ENCODE measurements at regions not wholly inside any gene's neighbourhood (a gene's known extent, or its start where the extent isn't known, plus 50 kb on each side); places are given as distances from the start of the nearest gene placed in this dataset.

DNA sequence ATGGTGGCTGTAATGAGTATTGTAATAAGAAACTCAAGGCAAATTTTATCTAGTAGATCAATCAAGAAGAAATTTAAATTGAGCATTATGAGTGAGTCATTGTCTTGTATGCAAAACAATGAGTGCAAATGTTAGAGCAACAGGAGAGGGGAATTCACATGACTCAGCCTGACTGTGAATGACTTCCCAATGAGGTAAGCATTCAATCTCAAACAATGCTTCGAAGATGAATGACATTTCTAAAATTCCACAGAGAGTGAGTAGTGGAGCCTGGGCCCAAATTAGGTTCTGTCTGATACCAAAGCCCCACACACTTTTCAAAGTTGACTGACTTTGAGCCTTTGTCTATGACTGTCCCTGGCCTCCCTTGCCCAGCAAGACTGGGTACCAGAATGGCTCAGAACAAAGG is 738.0 kb downstream of the PTPRU start:
- no peak for TF ChIP-seq POLR2AphosphoS5 (IDR thresholded peaks at IDR 0.05)
- TF ChIP-seq, protein P1, sequence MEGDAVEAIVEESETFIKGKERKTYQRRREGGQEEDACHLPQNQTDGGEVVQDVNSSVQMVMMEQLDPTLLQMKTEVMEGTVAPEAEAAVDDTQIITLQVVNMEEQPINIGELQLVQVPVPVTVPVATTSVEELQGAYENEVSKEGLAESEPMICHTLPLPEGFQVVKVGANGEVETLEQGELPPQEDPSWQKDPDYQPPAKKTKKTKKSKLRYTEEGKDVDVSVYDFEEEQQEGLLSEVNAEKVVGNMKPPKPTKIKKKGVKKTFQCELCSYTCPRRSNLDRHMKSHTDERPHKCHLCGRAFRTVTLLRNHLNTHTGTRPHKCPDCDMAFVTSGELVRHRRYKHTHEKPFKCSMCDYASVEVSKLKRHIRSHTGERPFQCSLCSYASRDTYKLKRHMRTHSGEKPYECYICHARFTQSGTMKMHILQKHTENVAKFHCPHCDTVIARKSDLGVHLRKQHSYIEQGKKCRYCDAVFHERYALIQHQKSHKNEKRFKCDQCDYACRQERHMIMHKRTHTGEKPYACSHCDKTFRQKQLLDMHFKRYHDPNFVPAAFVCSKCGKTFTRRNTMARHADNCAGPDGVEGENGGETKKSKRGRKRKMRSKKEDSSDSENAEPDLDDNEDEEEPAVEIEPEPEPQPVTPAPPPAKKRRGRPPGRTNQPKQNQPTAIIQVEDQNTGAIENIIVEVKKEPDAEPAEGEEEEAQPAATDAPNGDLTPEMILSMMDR (IDR thresholded peaks at IDR 0.05), result no peak
